ENCODE measurements at regions not wholly inside any gene's neighbourhood (a gene's known extent, or its start where the extent isn't known, plus 50 kb on each side); places are given as distances from the start of the nearest gene placed in this dataset.

DNA sequence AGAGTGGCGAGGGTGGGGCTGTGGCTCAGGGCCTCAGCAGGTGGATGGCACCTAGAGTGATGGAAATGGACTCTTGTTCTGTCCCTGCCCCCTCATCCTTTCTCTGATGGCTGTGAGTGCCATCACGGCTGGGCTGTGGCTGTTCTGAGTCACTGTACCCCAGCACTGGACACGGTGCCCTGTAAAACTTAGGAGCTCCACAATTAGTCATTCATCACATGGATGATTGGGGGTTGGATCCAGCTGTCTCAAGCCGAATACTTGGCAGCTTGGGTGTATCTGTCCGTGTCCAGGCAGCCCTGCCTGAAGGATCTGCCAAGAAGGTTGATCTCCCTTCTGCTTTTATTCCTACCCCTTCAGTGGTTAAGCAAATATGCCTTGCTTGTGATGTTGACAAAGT lies 295.5 kb upstream of the EEF2KMT start:
- no peak for DNase-seq (ENCODE audit: low spot score)
- in situ Hi-C loops (cut with MboI; ENCODE audit: low sequenced_read_pairs, unreplicated experiment) = loop anchor here (25.0 kb wide), 1 partner anchor 94 kb away; no protein-coding TSS in a partner anchor
- no peak for TF ChIP-seq CTCF (IDR thresholded peaks at IDR 0.05; ENCODE audit: borderline replicate concordance, control extremely low read depth, extremely low read depth, insufficient read depth, missing control alignments)

DNA sequence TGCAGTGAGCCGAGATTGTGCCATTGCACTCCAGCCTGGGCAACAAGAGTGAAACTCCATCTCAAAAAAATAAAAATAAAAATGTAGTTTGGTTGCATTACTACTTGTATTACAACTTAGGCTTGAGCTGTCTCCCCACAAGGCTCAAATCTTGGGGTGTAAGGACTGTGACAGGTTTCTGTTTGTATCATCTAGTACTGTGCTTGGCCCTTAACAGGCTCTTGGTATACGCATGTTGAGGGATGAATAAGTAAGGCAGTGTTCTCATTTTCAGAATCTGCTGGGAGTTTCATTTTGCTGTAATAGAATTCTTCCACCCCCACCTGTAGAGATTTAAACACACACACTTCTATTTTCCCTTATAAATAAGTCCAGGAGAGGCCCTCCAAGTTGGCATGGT lies 289.4 kb upstream of the EEF2KMT start:
- in situ Hi-C loops (cut with MboI; ENCODE audit: low sequenced_read_pairs, unreplicated experiment) = loop anchor here (25.0 kb wide), 1 partner anchor 100 kb away; no protein-coding TSS in a partner anchor
- DNase-seq (ENCODE audit: low spot score) = no peak
- no peak for TF ChIP-seq CTCF (IDR thresholded peaks at IDR 0.05; ENCODE audit: borderline replicate concordance, control extremely low read depth, extremely low read depth, insufficient read depth, missing control alignments)

- no peak for DNase-seq (ENCODE audit: low spot score)
- in situ Hi-C loops (cut with MboI; ENCODE audit: low sequenced_read_pairs, unreplicated experiment) = loop anchor here (25.0 kb wide), 1 partner anchor 101 kb away; no protein-coding TSS in a partner anchor
- no peak for TF ChIP-seq CTCF (IDR thresholded peaks at IDR 0.05; ENCODE audit: borderline replicate concordance, control extremely low read depth, extremely low read depth, insufficient read depth, missing control alignments)
These were observed 288.2 kb upstream of the EEF2KMT start for GRCh38 chr16:5385811-5386210.

- in situ Hi-C loops (cut with MboI; ENCODE audit: low sequenced_read_pairs, unreplicated experiment) = loop anchor here (25.0 kb wide), 1 partner anchor 102 kb away; no protein-coding TSS in a partner anchor
- DNase-seq (ENCODE audit: low spot score) = no peak
- no peak for TF ChIP-seq CTCF (IDR thresholded peaks at IDR 0.05; ENCODE audit: borderline replicate concordance, control extremely low read depth, extremely low read depth, insufficient read depth, missing control alignments)
These were observed 287.5 kb upstream of the EEF2KMT start for GRCh38 chr16:5385115-5385514.

DNA sequence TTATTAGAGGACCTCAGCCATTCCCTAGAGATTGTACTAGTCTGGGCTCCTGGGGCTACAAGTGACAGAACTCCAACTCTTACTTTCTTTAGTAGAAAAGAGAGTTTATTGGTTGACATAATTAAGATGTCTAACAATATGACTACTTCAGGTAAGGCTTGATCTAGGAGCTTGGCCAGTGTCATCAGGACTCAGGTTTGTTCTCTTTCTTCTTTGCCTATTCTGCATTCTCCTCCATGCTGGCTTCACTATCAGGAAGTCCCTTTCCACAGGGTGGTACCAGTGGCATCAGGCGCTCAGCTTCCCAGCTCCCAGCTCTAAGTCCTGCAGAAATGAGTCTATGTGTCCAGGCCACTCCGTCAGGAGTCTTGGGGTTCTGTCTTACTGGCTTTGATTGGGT lies 286.1 kb upstream of the EEF2KMT start:
- TF ChIP-seq CTCF (IDR thresholded peaks at IDR 0.05; ENCODE audit: borderline replicate concordance, control extremely low read depth, extremely low read depth, insufficient read depth, missing control alignments) = no peak
- in situ Hi-C loops (cut with MboI; ENCODE audit: low sequenced_read_pairs, unreplicated experiment) = loop anchor here (25.0 kb wide), 1 partner anchor 104 kb away; no protein-coding TSS in a partner anchor
- DNase-seq (ENCODE audit: low spot score) = no peak

DNA sequence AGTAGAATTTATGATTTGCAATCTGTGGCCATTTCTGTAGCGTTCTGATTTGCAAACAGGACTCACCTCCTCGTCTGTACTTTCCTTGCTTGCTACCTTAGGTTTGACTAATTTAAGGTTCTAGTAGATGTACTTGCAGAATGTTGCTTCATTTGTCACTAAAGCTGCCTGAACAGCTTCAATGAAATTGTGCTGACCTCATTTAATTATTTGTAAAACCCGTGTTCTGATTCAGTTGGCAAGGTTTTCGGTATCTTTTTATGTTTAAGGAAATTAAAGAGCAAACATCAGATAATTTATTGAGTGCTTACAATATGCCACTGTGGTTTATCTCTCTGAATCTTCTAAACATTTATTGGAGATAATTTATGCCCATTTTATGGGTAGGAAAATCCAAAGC lies 284.9 kb upstream of the EEF2KMT start:
- no peak for DNase-seq (ENCODE audit: low spot score)
- in situ Hi-C loops (cut with MboI; ENCODE audit: low sequenced_read_pairs, unreplicated experiment) = loop anchor here (25.0 kb wide), 1 partner anchor 105 kb away; no protein-coding TSS in a partner anchor
- TF ChIP-seq CTCF (IDR thresholded peaks at IDR 0.05; ENCODE audit: borderline replicate concordance, control extremely low read depth, extremely low read depth, insufficient read depth, missing control alignments) = no peak

Data from GM13976 (cell line).